ENCODE measurements at regions not wholly inside any gene's neighbourhood (a gene's known extent, or its start where the extent isn't known, plus 50 kb on each side); places are given as distances from the start of the nearest gene placed in this dataset.
"Not testable (repeated sequence)": the region's sequence is repeated elsewhere in the genome, so short reads cannot be mapped to it uniquely, and the experiment has no call there.

DNA sequence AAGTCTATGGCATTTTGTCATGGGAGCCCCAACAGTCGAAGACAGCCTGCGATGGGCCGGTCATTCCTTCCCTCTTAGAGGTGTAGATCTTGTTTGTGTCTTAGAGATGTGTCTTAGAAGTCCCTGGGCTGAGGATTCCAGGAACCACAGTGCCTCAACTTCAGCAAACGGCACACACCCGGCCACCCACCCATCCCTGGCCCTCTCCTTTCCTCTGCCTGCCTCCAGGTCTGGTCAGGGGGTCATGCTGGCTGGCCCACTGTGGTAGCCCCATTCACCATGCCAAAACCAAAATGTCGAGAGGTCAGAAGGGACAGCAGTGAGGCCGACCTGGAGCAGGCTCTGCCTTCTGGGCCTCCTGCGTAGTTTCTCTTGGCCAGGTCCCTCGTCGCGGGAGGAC is 857.9 kb downstream of the TBC1D22A start:
- H3K4me1 Mint-ChIP-seq: no peaks in the 10 kb centered on the region
- no peak overlapping the region for H3K27ac Mint-ChIP-seq
- peaks cover 24 to 29% of the 10 kb centered on the region in 2 donors for H3K27me3 Mint-ChIP-seq
- no peaks in the 10 kb centered on the region for H3K9me3 Mint-ChIP-seq
- DNase-seq (no peak), ATAC-seq (replicated peaks) (no peak)
- H3K4me3 Mint-ChIP-seq: no peak overlapping the region
- H3K36me3 Mint-ChIP-seq: no peaks in the 10 kb centered on the region

DNA sequence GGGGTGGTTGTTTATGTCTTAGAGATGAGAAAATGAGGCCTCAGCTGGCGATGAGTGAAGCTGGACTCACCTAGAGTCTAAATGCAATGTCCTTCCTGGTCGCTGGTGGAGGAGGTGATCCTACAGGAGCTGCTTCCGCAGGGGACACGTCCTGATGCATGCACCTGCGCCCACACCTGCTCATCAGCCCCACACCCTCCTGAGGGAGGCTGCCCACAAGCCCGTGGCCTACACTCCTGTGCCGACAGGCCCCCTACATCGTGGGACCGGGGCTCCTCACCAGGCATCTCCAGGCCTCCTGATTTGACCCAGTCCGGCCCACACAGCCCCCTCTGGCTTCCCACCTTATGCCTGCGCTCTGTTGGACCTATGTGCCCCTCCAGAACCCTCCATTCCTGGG is 857.2 kb downstream of the TBC1D22A start:
- no peak for DNase-seq
- Mint-ChIP-seq H3K27me3 (peaks cover 24 to 29% of the 10 kb centered on the region in 2 donors), H3K4me1 (no peaks in the 10 kb centered on the region), H3K4me3 (no peak overlapping the region), H3K27ac (no peak overlapping the region), H3K36me3 (no peaks in the 10 kb centered on the region), H3K9me3 (no peaks in the 10 kb centered on the region)
- ATAC-seq (replicated peaks): no peak

- Mint-ChIP-seq H3K4me1 (no peaks in the 10 kb centered on the region), H3K4me3 (no peak overlapping the region)
- ATAC-seq (replicated peaks): no peak
These were observed 855.9 kb downstream of the TBC1D22A start for GRCh38 chr22:47618180-47619010.

GRCh38 chr22:47617186-47617585 is 854.7 kb downstream of the TBC1D22A start:
- DNase-seq: no peak
- Mint-ChIP-seq H3K4me3 (no peak overlapping the region), H3K4me1 (no peaks in the 10 kb centered on the region), H3K27me3 (peaks cover 26 to 27% of the 10 kb centered on the region in 2 donors), H3K9me3 (no peaks in the 10 kb centered on the region), H3K27ac (no peak overlapping the region), H3K36me3 (no peaks in the 10 kb centered on the region)
- ATAC-seq (replicated peaks): no peak

More at GRCh38 chr22:47618180-47619010, 855.9 kb downstream of the TBC1D22A start:
- Mint-ChIP-seq H3K9me3 (no peaks in the 10 kb centered on the region), H3K27me3 (peaks cover 26 to 29% of the 10 kb centered on the region in 2 donors), H3K36me3 (no peaks in the 10 kb centered on the region), H3K27ac (no peak overlapping the region)
- no peak for DNase-seq

DNA sequence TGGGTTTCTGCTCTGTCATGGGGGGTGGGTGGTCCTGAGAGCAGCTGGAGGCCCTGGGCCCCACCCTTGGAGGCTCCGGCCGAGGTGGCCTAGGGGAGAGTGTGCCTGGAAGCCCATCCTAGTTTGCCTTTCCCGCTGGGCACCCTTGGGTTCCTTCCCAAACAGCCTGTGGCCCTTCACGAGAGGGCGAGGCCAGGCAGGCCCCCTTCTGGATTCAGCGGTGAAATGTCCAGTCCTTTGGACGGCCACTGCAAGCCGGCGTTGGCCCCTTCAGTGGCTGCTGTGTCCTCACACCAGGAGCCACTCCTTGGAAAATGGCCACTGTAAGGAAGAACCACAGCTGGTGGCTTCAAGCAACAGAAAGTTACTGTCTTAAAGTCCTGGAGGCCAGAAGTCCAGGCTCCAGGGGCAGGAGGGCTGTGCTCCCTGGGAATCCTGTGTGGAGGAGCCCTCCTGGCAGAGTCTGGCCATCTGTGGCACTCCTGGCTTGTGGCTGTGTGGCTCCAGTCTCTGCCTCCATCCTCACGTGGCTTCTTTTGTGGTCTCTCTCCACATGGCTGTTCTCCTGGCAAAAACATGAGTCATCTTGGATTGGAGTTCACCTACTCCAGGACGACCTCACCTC is 854.1 kb downstream of the TBC1D22A start:
- DNase-seq: no peak
- no peak for ATAC-seq (replicated peaks)
- Mint-ChIP-seq H3K27ac (no peak overlapping the region), H3K4me3 (no peak overlapping the region), H3K27me3 (peaks cover 24 to 27% of the 10 kb centered on the region in 2 donors), H3K9me3 (no peaks in the 10 kb centered on the region), H3K36me3 (no peaks in the 10 kb centered on the region), H3K4me1 (no peaks in the 10 kb centered on the region)

DNA sequence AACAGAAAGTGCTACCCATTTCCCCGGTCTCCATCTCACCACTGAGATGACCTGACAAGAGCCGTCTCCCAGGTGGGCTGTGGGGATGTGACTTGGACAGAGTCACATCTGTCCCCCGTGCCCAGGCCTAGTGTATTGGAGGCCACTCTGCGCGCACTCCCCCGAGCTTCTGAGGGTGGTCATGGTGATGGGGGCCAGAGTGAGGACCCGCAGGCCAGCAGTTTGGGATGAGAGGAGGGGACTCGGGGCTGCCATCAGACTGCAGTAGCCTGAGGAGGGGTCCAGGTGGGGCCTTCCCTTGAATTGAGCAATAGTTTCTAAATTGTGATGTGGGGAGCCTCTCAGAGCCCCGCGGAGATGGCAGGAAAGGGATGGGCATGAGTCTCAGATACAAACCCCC is 852.6 kb downstream of the TBC1D22A start:
- H3K27ac Mint-ChIP-seq: no peak overlapping the region
- no peak for ATAC-seq (replicated peaks)
- H3K9me3 Mint-ChIP-seq: peaks cover 0 to 4% of the 10 kb centered on the region in 2 donors
- H3K4me3 Mint-ChIP-seq: no peak overlapping the region
- DNase-seq: no peak
- H3K36me3 Mint-ChIP-seq: no peaks in the 10 kb centered on the region
- peaks cover 12 to 13% of the 10 kb centered on the region in 2 donors for H3K27me3 Mint-ChIP-seq
- no peaks in the 10 kb centered on the region for H3K4me1 Mint-ChIP-seq

- Mint-ChIP-seq H3K9me3 (peaks cover 3 to 12% of the 10 kb centered on the region in 2 donors), H3K27me3 (peaks cover 11% of the 10 kb centered on the region in 2 donors), H3K4me3 (no peak overlapping the region), H3K4me1 (no peaks in the 10 kb centered on the region), H3K27ac (no peak overlapping the region), H3K36me3 (no peaks in the 10 kb centered on the region)
- no peak for ATAC-seq (replicated peaks)
- no peak for DNase-seq
These were observed 851.3 kb downstream of the TBC1D22A start for GRCh38 chr22:47613606-47614350.

- peaks cover 3 to 12% of the 10 kb centered on the region in 2 donors for H3K9me3 Mint-ChIP-seq
- H3K27ac Mint-ChIP-seq; ATAC-seq (replicated peaks); DNase-seq; H3K4me3 Mint-ChIP-seq; H3K4me1 Mint-ChIP-seq; H3K27me3 Mint-ChIP-seq; H3K36me3 Mint-ChIP-seq: not testable (repeated sequence)
These were observed 850.7 kb downstream of the TBC1D22A start for GRCh38 chr22:47613181-47613580.

DNA sequence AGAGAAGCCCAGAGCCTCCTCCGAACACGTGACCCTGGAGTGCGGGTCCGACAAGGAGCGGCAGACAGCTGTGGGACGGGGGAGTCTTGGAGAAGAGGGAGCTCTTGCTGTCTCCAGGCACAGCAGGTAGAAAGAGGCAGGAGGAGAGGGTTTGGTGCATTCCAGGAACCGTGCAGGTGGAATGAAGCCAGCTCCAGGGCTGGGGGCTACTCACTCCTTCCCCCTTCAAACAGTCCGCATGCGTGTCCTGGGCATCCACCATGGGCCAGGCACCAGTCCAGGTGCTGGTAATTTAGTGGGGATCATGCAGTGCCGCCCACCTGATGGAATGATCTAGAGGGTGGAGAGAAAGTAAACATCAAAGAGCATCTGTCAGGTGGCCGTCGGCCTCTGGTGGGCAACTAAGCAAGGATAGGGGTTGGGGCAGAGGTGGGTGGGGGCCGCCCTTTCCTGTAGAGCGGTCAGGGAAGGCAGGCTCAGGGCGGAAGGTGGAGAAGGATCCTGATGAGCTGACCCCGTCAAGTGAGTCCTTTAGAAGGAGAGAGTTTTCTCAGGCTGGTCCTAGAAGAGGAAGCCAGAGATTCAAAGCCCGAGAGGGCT is 850.0 kb downstream of the TBC1D22A start:
- no peak for DNase-seq
- Mint-ChIP-seq H3K4me3 (no peak overlapping the region), H3K9me3 (peaks cover 3 to 12% of the 10 kb centered on the region in 2 donors), H3K36me3 (no peaks in the 10 kb centered on the region), H3K27ac (no peak overlapping the region), H3K27me3 (peaks cover 7% of the 10 kb centered on the region in 2 donors), H3K4me1 (no peaks in the 10 kb centered on the region)
- ATAC-seq (replicated peaks): no peak

GRCh38 chr22:47610764-47611163 is 848.3 kb downstream of the TBC1D22A start:
- Mint-ChIP-seq H3K4me3 (no peak overlapping the region), H3K27ac (no peak overlapping the region), H3K36me3 (no peaks in the 10 kb centered on the region), H3K27me3 (peaks cover 7 to 10% of the 10 kb centered on the region in 2 donors), H3K4me1 (no peaks in the 10 kb centered on the region), H3K9me3 (peaks cover 3 to 12% of the 10 kb centered on the region in 2 donors)
- no peak for ATAC-seq (replicated peaks)
- no peak for DNase-seq

GRCh38 chr22:47610281-47610680 is 847.8 kb downstream of the TBC1D22A start:
- Mint-ChIP-seq H3K4me1 (no peaks in the 10 kb centered on the region), H3K27me3 (peaks cover 7 to 14% of the 10 kb centered on the region in 2 donors), H3K9me3 (peaks cover 3 to 12% of the 10 kb centered on the region in 2 donors), H3K36me3 (no peaks in the 10 kb centered on the region), H3K27ac (no peak overlapping the region), H3K4me3 (no peak overlapping the region)
- ATAC-seq (replicated peaks) (no peak), DNase-seq (no peak)

DNA sequence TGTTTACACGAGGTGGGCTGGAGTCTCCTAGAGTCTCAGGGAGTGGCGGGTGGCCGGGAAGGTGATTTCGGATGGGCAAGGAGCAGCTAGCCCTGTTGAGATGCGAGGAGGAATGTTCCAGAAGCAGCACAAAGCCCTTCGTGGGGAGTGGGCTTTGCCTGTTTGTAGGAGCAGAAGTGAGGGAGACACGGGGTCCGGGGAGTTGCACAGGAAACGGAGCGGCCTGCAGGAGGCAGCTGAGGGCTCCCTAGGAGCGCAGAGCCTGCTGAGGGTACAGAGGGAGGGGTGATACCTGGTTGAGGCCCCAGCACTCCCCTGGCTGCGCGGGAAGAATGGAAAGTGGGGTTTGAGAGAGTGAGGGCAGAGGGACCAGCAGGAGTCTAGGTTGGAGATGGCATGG is 847.2 kb downstream of the TBC1D22A start:
- Mint-ChIP-seq H3K36me3 (no peaks in the 10 kb centered on the region), H3K9me3 (peaks cover 3 to 12% of the 10 kb centered on the region in 2 donors), H3K27me3 (peaks cover 7 to 14% of the 10 kb centered on the region in 2 donors), H3K4me3 (no peak overlapping the region), H3K27ac (no peak overlapping the region), H3K4me1 (no peaks in the 10 kb centered on the region)
- ATAC-seq (replicated peaks) (no peak), DNase-seq (no peak)

DNA sequence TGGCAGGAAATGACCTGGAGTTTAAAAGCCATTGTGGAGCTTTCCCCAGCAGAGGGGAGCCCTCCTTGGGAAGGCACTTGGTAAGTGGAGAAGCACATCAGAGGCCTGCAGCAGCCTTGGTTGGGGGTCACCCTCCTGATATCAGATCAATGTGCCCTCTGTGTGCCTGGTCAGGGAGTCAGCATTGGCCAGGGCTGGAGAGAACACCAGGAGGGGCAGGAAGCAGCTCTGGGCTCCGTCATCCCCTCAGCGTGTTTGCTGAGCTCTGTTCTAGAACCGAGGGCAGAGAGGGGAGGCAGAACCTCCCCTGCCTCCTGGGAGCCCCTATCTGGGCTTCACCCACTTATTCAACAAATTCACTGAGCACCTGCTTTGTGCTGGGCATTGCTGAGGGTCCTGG is 846.0 kb downstream of the TBC1D22A start:
- ATAC-seq (replicated peaks) (no peak), DNase-seq (no peak)
- peaks cover 3 to 12% of the 10 kb centered on the region in 2 donors for H3K9me3 Mint-ChIP-seq
- H3K27ac Mint-ChIP-seq: no peak overlapping the region
- no peaks in the 10 kb centered on the region for H3K4me1 Mint-ChIP-seq
- H3K4me3 Mint-ChIP-seq: no peak overlapping the region
- peaks cover 5 to 14% of the 10 kb centered on the region in 2 donors for H3K27me3 Mint-ChIP-seq
- no peaks in the 10 kb centered on the region for H3K36me3 Mint-ChIP-seq

DNA sequence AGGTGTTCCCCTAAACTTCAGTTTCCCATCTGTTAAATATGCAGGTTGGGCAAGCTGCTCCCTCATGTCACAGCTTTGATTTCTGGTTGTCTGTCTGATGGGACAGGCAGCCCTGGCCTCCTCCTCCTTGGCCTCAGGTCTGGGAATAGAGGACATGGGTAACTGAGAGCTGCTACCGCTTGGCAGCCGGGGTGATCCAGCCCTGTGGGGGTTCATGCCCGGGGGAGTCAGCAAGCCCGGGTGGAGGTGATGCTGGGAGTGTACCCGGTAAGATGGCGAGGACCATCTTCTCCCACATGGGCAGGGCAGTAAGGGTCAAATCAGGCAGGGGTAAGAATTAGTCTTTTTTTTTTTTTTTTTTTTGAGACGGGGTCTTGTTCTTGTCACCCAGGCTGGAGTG is 845.0 kb downstream of the TBC1D22A start:
- Mint-ChIP-seq H3K36me3 (no peaks in the 10 kb centered on the region), H3K27me3 (peaks cover 0 to 13% of the 10 kb centered on the region in 2 donors), H3K4me3 (no peak overlapping the region), H3K9me3 (peaks cover 3 to 12% of the 10 kb centered on the region in 2 donors), H3K4me1 (no peaks in the 10 kb centered on the region), H3K27ac (no peak overlapping the region)
- ATAC-seq (replicated peaks) (no peak), DNase-seq (no peak)
